NAMALWA (cell line): ENCODE measurements at regions not wholly inside any gene's neighbourhood (a gene's known extent, or its start where the extent isn't known, plus 50 kb on each side); places are given as distances from the start of the nearest gene placed in this dataset.

Experiments used
- DNase-seq: peaks from one replicate; pipeline ENCODE4 v3.0.0-alpha.2; 2015; ENCODE audit warnings: low spot score

DNA sequence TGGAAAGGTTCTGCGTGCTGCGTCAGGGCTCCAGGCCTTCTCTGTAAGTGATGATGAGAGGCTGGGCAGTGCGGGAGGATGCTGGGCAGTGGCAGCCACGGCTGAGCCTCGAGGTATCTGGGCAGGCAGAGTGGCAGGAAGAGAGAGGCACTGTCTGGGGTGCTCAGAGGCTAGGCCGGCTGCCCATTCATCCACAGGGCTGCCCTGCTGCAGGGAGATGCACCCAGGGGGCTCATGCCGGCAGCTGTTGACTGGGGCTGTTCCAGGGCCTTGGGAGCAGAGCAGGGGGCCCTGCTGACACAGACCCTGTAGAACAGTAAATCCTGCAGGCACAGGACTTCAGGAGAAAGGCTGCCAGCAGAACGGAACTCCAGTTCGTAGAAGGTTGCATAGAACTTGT lies 88.8 kb downstream of the BOD1 start:
- no peak for DNase-seq

- DNase-seq = no peak
Observed at GRCh38 chr5:173524136-173524535, 92.3 kb downstream of the BOD1 start.

GRCh38 chr5:173523388-173523787 lies 93.1 kb downstream of the BOD1 start:
- DNase-seq = no peak

- no peak for DNase-seq
Observed at GRCh38 chr5:173522518-173522917, 93.9 kb downstream of the BOD1 start.

DNA sequence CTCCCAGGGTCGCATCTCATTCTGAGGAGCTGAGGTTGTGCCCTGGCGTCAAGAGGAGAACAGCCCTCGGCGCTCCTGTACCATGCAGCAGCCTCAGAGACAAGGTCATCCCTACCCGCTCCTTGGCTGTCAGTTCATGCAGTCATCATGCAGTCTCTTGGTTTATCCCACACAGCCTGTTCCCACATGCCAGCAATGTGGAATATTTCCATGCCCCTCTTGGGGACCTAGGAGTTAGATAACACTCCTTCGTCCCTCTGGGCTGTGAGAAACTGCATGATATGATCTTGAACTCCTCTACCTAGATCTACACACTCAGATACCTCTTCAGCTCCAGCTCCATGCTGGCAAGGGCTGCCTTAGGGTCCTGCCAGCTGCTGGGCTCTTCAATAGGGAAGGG lies 97.6 kb downstream of the BOD1 start:
- no peak for DNase-seq

- no peak for DNase-seq
Observed at GRCh38 chr5:173517648-173518047, 98.8 kb downstream of the BOD1 start.

- DNase-seq = no peak
Observed at GRCh38 chr5:173515526-173515925, 100.9 kb downstream of the BOD1 start.

DNA sequence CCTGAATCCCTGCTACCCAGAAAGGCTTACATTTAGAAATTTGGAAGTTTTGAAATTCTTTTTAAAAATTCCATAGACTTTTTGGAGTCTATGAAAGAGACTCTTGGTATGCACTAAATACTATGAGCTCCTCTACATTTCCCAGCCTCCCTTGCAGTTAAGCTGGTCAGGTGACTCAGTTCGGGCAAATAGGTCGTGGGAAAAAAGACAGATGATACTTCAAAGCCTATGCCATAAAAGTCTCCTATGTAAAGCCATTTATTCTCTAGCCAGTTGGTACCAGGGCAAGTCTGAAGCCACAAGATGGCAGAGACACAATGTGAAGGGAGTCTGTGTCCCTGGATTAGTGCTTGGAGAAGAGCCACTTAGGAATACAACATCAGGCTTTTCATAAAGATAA lies 101.8 kb downstream of the BOD1 start:
- no peak for DNase-seq

DNA sequence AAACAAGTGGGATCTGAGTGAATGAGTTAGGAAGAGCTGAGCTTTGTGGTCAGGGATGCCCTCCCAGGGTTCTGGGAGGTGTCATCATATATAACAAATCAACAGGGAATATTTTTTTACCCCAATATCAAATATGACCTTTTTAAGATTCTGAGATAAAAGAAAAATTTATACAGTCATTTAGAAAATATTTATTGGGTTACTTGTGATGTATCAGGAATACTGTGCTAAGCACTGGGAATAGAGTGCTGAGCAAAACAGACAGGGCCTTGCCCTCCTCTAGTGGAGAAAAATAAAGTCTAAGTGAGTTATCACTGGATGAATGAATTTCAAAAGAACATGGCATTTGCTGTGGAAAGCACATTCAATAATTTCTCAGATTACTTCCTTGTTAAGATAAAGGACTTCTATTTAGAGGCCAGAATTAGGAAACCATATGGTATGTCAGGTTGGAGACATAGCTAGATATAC lies 102.9 kb downstream of the BOD1 start:
- DNase-seq = no peak

DNA sequence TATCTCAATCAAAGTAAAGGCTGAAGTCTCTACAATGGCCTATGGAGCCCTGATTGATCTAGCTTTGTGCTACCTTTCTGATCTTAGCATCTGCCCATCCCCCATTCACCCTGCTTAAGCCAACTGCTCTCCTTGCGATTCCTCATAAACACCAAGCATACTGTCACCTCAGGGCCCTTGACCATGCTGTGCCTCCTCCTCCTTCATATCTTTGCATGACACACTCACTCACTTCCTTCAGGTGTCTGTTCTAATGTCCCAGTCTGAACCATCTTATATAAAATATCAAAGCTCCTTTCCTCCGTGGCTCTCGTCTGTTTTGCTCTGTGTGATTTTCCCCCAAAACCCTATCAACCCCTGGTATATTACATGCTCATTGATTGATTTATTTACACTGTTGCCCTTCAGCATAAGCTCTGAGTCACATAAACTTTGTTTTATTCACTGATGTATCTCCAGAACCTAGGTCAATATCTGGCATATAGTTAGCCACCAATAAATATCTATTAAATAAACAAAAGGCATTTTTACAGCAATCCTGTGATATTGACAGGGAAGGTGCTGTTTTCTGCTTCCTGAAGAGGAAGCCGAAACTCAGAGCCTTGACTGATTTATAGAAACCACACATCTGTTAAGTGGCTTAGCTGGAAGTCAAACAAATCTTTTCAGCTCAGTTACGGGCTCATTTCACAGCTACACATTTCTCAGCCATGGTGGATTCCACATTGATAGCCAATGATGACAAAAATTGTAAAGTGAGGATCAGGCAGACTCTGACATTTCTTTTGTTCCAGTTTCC lies 103.6 kb downstream of the BOD1 start:
- no peak for DNase-seq

- no peak for DNase-seq
Observed at GRCh38 chr5:173509060-173509459, 107.4 kb downstream of the BOD1 start.

DNA sequence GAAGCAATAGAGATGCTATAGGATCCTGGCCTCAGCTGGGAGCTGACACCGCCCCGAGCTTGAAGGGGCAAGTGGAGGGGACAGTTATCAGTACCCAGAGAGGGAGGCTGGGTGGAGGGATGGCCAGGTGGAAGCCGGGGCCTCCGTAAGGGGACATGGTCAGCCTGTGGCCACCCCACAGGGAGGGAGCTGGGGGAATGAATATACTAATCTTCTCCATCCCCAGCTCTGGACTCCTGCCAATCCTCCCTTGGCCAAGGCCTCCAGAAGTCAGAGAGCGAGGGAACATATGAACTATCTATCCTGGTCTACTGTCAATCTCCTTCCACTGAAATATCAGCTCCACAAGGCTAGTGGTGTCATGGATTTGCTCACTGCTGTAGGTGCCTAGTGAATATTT lies 109.3 kb downstream of the BOD1 start:
- DNase-seq = no peak

DNA sequence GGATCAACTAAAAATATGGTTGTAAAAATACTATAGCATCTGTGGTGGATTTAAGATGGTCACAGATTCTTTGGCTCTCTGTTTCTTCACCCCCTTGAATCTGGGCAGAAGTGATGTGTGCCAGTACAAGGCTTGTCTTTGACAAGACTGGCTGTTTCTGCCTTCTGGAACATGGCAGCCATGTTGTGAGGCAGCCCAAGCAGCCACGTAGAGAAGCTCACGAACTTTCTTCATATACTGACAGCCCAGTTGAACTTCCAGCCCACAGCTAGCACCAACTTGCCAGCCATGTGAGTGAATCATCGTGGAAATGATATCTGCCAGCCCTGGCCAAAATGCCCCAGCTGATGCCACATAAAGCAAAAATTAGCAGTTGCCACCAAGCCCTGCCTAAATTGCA lies 110.8 kb downstream of the BOD1 start:
- no peak for DNase-seq

DNA sequence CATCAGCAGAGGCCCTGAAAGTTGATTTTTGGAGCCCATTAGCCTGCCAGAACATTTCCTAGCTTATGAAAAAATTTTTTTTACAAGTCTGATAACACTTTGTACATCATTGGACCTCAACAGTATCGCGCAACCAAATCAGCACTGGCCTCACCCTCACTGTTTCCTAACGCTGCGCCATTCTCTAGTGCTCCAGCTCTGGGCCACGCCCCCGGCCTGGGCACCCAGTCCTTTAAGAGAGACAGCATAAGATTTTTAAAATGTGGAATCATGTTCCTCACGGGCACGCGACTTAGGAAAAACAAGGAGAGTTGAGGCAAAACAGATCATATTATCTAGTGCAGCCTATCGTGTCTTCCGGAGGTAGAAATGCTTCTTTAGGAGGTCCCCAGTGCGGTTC lies 114.5 kb downstream of the BOD1 start:
- DNase-seq = no peak

- DNase-seq = no peak
Observed at GRCh38 chr5:173501271-173501670, 115.2 kb downstream of the BOD1 start.

DNA sequence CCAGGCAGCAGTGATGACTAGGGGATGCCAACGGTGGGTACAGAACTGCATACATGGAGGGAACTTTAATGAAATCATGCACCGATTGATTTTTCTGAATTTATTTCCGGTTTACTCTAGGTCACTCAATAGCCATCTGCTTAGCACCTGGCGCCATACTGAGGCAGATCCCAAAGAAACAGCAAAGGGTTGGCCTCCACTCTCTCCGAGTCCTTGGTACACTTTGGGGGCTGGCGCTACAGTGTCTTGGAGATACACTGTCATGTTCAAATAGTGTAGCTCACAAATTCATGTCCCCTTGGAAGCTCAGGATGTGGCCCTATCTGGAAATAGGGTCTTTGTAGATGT lies 116.3 kb downstream of the BOD1 start:
- no peak for DNase-seq

- DNase-seq = no peak
Observed at GRCh38 chr5:173499471-173500212, 116.8 kb downstream of the BOD1 start.

- no peak for DNase-seq
Observed at GRCh38 chr5:173498739-173499470, 117.5 kb downstream of the BOD1 start.

DNA sequence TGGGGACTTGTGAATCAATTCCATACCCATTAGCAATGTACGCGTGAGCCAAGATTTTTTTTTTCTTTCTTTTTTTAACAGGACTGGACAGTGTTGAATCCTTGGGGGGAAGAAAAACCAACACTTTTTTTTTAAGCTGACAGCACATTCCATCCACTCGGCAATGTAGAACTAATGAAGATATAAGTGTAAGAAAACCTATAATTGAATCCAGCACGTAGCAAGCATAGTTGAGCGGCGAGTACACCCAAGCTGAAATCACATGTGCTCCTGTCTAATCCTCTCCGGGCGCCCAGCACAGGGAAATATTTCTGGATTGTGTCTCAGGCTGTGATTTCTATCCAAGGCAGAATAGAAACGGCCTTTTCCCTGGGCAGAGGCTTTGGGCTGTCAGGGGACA lies 118.2 kb downstream of the BOD1 start:
- no peak for DNase-seq

GRCh38 chr5:173497685-173498084 lies 118.8 kb downstream of the BOD1 start:
- DNase-seq = no peak

GRCh38 chr5:173496883-173497255 lies 119.6 kb downstream of the BOD1 start:
- no peak for DNase-seq

DNA sequence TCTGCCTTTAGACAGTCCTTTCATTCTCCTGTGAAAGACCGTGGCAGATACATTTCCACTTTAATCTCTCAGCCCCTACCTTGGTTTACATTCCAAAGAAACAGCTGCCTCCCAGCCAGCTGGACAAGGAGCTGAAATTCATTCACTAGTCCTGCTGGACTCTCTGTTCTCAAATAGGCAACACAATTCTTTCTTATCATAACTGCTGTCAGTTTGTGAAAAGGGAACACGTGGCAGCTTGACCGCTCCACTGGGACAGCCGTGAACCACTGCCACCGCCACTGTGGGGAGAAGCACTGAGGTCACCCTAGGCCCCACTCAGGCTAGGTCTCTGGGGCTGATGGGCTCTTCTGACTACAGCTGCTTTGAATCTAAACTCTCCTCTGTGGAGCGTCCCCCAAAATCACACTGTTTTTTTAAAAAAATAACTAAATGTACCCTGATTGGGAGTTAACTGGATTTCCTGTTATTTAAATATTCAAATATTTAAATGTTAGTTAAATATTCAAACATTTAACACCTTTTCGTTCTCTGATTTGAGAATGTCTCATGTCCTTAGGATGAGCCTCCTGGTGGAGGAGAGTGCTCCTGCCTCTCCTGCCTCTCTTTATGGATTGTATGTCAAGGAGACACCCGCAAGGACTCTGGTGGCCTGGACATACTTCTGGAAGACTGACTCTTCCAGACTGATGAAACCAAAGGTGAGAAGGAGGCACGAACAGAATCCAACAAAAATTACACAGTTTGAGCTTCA lies 120.1 kb downstream of the BOD1 start:
- no peak for DNase-seq
